Testis (tissue), 2 donors: ENCODE measurements at regions not wholly inside any gene's neighbourhood (a gene's known extent, or its start where the extent isn't known, plus 50 kb on each side); places are given as distances from the start of the nearest gene placed in this dataset.

Source experiments
- CTCF ChIP-seq, 3 experiments: fragments of 450-650 bp in 2 of 3; fragments of 200-600 bp in 1 of 3; sonication (generic) in 1 of 3; IDR thresholded peaks; one replicate each; pipeline ENCODE4 v1.5.1; 2016 to 2019; ENCODE audit warnings: antibody characterized with exemption in 3 of 3, mild to moderate bottlenecking in 2 of 3, moderate library complexity in 1 of 3
- POLR2A ChIP-seq: fragments of 450-650 bp; IDR thresholded peaks from one replicate; pipeline ENCODE4 v1.6.1; 2017; ENCODE audit warnings: antibody characterized with exemption, mild to moderate bottlenecking, moderate library complexity

DNA sequence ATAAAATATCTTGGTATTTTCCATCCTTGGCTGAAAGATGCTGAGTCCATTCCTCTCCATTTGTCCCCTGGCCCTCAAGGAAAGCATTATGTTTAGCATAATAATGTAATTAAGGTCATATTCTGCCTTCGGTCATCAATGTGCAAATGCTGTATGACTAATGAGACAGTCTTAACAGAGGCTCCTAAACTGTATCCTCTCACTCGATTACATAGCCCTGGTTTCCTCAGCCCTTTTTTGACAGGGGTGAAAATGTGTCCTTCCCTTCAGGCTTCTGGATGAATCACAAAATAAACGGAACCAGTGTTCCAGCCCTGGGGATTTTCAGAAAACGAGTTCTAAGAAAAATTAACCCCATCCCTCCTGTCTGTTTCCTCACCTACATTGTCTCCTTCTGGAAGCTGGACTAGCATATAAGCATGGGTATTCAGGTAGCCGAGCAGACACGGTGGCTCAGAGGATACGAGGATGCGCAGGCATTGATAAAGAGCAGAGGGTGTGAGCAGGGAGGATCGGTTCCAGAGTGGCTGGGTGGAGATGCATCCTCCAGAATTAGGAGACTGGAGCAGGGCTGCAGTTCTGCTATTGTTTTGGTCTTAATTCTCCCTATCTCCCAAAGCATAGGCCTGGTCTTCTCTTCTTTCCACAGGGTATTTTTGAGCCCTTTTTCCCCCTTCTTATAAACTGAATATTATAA is 742.9 kb downstream of the TLR4 start:
- TF ChIP-seq CTCF (IDR thresholded peaks at IDR 0.05) (no peak), POLR2A (no peak)
